ENCODE measurements at regions not wholly inside any gene's neighbourhood (a gene's known extent, or its start where the extent isn't known, plus 50 kb on each side); places are given as distances from the start of the nearest gene placed in this dataset.

DNA sequence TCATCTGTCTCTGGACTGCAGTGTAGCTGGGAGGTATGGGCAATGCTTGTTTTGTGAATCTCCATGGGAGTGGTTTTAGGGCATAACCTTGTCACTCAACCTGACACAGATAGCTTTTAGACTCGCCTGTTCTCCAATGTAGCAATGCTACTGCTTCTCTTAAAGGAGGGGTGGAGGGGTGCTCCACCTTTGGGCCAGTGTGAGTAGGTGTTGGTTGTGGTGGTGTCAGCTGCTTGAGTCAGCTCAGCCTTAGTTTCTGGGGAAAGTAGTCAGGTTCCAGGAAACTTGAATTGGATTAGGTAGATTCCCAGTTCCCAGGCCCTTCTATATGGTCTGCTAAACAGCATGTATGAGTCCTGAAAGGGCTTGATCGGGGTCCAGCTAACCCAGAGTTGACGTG lies 91.1 kb upstream of the PLPPR1 start:
- no peaks in the 10 kb centered on the region for H3K4me1 ChIP-seq
- TF ChIP-seq, protein P1, sequence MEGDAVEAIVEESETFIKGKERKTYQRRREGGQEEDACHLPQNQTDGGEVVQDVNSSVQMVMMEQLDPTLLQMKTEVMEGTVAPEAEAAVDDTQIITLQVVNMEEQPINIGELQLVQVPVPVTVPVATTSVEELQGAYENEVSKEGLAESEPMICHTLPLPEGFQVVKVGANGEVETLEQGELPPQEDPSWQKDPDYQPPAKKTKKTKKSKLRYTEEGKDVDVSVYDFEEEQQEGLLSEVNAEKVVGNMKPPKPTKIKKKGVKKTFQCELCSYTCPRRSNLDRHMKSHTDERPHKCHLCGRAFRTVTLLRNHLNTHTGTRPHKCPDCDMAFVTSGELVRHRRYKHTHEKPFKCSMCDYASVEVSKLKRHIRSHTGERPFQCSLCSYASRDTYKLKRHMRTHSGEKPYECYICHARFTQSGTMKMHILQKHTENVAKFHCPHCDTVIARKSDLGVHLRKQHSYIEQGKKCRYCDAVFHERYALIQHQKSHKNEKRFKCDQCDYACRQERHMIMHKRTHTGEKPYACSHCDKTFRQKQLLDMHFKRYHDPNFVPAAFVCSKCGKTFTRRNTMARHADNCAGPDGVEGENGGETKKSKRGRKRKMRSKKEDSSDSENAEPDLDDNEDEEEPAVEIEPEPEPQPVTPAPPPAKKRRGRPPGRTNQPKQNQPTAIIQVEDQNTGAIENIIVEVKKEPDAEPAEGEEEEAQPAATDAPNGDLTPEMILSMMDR (IDR thresholded peaks at IDR 0.05) = no peak
- WGBS, 3 donors = 76 to 85% (median 77%) methylated on average over 3 of the region's 3 CpGs
- no peaks in the 10 kb centered on the region for H3K36me3 ChIP-seq (ENCODE audit: insufficient read depth in 1 of 2, low read depth in 1 of 2)
- DNase-seq = no peak
- no peak overlapping the region for H3K4me3 ChIP-seq
- ATAC-seq = no peak
- intact Hi-C loops (cut with DNase I) = no loop called here
- H3K27me3 ChIP-seq (ENCODE audit: insufficient read depth in 3 of 3, low read length in 2 of 3) = no peaks in the 10 kb centered on the region
- no peaks in the 10 kb centered on the region for H3K9me3 ChIP-seq
- no peak overlapping the region for H3K27ac ChIP-seq

DNA sequence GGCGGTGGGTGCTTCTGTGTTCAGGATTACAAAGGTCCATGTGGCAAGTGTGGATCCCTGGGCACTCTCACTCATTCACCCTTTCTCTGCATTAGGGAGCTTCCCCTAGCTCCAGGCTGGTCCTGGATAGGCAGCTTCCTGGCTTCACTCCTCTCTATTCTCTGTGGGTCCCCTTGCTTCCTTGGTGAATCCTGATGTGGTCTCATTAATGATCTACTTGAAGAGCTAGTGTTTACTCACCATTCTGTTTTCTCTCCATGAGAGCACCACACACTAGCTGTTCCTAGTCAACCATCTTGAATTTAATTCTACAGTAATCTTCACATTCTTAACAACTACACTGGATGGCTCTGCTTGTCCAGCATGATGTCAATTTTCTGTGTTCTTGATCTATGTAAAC lies 90.0 kb upstream of the PLPPR1 start:
- 93 to 100% (median 94%) methylated on average over 1 of the region's 1 CpG for WGBS, 3 donors
- Histone ChIP-seq H3K4me1 (no peaks in the 10 kb centered on the region), H3K4me3 (no peak overlapping the region), H3K36me3 (ENCODE audit: insufficient read depth in 1 of 2, low read depth in 1 of 2) (no peaks in the 10 kb centered on the region), H3K27ac (no peak overlapping the region), H3K9me3 (no peaks in the 10 kb centered on the region), H3K27me3 (ENCODE audit: insufficient read depth in 3 of 3, low read length in 2 of 3) (no peaks in the 10 kb centered on the region)
- DNase-seq (no peak), ATAC-seq (no peak)
- intact Hi-C loops (cut with DNase I) = no loop called here
- TF ChIP-seq, protein P1 (IDR thresholded peaks at IDR 0.05) = no peak

DNA sequence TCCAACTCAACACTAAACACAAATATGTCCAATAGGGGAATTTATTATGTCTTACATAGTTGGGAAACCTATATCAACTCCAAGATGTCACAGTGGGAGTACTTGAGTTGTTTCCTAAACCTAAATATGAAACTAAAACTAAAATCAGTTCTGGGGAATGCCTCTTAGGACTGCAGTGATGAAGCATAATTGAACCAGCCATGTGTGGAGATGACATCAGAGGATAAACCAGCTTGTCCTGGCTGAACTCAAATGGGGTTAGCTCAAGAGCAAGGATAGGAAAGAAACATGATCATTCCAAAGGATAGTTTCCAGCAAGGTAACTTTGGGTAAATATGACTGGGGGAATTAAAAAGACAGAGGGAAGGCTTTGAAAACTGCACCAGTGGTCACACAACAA lies 88.9 kb upstream of the PLPPR1 start:
- Histone ChIP-seq H3K9me3 (no peaks in the 10 kb centered on the region), H3K36me3 (ENCODE audit: insufficient read depth in 1 of 2, low read depth in 1 of 2) (no peaks in the 10 kb centered on the region), H3K4me3 (no peak overlapping the region), H3K27me3 (ENCODE audit: insufficient read depth in 3 of 3, low read length in 2 of 3) (no peaks in the 10 kb centered on the region), H3K27ac (no peak overlapping the region), H3K4me1 (no peaks in the 10 kb centered on the region)
- no peak for ATAC-seq
- TF ChIP-seq, protein P1 (IDR thresholded peaks at IDR 0.05) = no peak
- DNase-seq = no peak
- intact Hi-C loops (cut with DNase I) = no loop called here

GRCh38 chr9:100959226-100959625 lies 69.3 kb upstream of the PLPPR1 start:
- Histone ChIP-seq H3K27me3 (ENCODE audit: insufficient read depth in 3 of 3, low read length in 2 of 3) (no peaks in the 10 kb centered on the region), H3K4me1 (no peaks in the 10 kb centered on the region), H3K4me3 (no peak overlapping the region), H3K9me3 (no peaks in the 10 kb centered on the region), H3K36me3 (ENCODE audit: insufficient read depth in 1 of 2, low read depth in 1 of 2) (no peaks in the 10 kb centered on the region), H3K27ac (no peak overlapping the region)
- TF ChIP-seq, protein P1 (IDR thresholded peaks at IDR 0.05) = no peak
- no peak for ATAC-seq
- intact Hi-C loops (cut with DNase I) = no loop called here
- WGBS, 3 donors = 69 to 75% (median 72%) methylated on average over 3 of the region's 3 CpGs
- DNase-seq = no peak
